K562 (cell line): ENCODE measurements at regions not wholly inside any gene's neighbourhood (a gene's known extent, or its start where the extent isn't known, plus 50 kb on each side); places are given as distances from the start of the nearest gene placed in this dataset.
"Not testable (repeated sequence)": the region's sequence is repeated elsewhere in the genome, so short reads cannot be mapped to it uniquely, and the experiment has no call there.

Source experiments
- ATAC-seq: fragments of 200-7000 bp; cut with Tn5 transposase; 3 replicates; pipeline ENCODE4 v1.9.1; 2020; ENCODE audit warnings: moderate library complexity
- BruUV-seq: library from RNA; stranded (reverse); fragments of 400-500 nt; replicated peaks from 2 replicates; lab custom pipeline; 2021; lab: Mats Ljungman, UMichigan
- CTCF ChIA-PET: fragments of 300-600 bp; formaldehyde crosslinking; extraction: SDS; loops from one replicate; lab custom pipeline; 2021; ENCODE audit warnings: low intra/inter-chr PET ratio; lab: Yijun Ruan, JAX
- POLR2A ChIA-PET: fragments of 300-600, 350-650 bp; sonication (Branson Sonifier 250); formaldehyde crosslinking; extraction: SDS; loops from one replicate; lab custom pipeline; 2021; ENCODE audit warnings: antibody characterized with exemption, inconsistent platforms; lab: Yijun Ruan, JAX
- DNase-seq, 4 experiments: peaks; one replicate each; pipeline versions ENCODE4 v3.0.0 to v3.0.0-alpha.2; 2011 to 2018; ENCODE audit warnings: low spot score in 3 of 4, mixed read lengths in 3 of 4; ENCODE audit errors: extremely low read depth in 1 of 4
- FAIRE-seq: peaks from 2 replicates; lab custom pipeline; 2011; peaks lifted over from hg19 to GRCh38; lab: Jason Lieb, UNC
- H2AFZ ChIP-seq: 2 replicates; pipeline ENCODE4 v1.6.0; 2011; ENCODE audit warnings: low read depth, low read length, control low read depth, inconsistent platforms
- H3K27ac ChIP-seq: fragments of 200-600 bp; 3 replicates; pipeline ENCODE4 v1.8.0; 2011; ENCODE audit warnings: low read depth, mild to moderate bottlenecking, control low read depth, inconsistent platforms, low read length, moderate library complexity, mixed read lengths; ENCODE audit errors: extremely low read depth
- H3K27me3 ChIP-seq, 2 experiments: fragments of 300-600 bp in 1 of 2; 2 replicates in 1 of 2; 3 replicates in 1 of 2; pipeline versions ENCODE4 v1.6.0 to v1.8.0; 2011; ENCODE audit warnings: inconsistent platforms in 2 of 2, low read length in 2 of 2, mild to moderate bottlenecking in 1 of 2, mixed read lengths in 1 of 2, moderate library complexity in 1 of 2; ENCODE audit not compliant: control insufficient read depth in 2 of 2, insufficient read depth in 2 of 2
- H3K36me3 ChIP-seq: fragments of 300-600 bp; 3 replicates; pipeline ENCODE4 v1.8.0; 2011; ENCODE audit warnings: mild to moderate bottlenecking, low read length, inconsistent platforms; ENCODE audit not compliant: control insufficient read depth, insufficient read depth
- H3K4me1 ChIP-seq, 2 experiments: fragments of 200-600 bp in 1 of 2; replicated peaks in 1 of 2; 2 replicates in 1 of 2; 3 replicates in 1 of 2; pipeline versions ENCODE4 v1.5.1 to v1.8.0; 2011; ENCODE audit warnings: inconsistent platforms in 2 of 2, low read length in 2 of 2, mild to moderate bottlenecking in 1 of 2, mixed read lengths in 1 of 2, moderate library complexity in 1 of 2; ENCODE audit not compliant: control insufficient read depth in 2 of 2, insufficient read depth in 2 of 2
- H3K4me2 ChIP-seq: 2 replicates; pipeline ENCODE4 v1.6.1; 2011; ENCODE audit warnings: low read length, control low read depth, inconsistent platforms, mixed read lengths; ENCODE audit not compliant: insufficient read depth
- H3K4me3 ChIP-seq: fragments of 200-600 bp; sonication (generic), shearing (Covaris generic); 2 replicates; pipeline ENCODE4 v1.5.1; 2016; ENCODE audit warnings: control low read depth, inconsistent platforms
- H3K79me2 ChIP-seq: fragments of 200-600 bp; 3 replicates; pipeline ENCODE4 v1.8.0; 2011; ENCODE audit warnings: low read length, inconsistent platforms; ENCODE audit not compliant: control insufficient read depth, insufficient read depth
- H3K9ac ChIP-seq, 2 experiments: 2 replicates each; pipeline versions ENCODE4 v1.6.0 to v1.6.1; 2011; ENCODE audit warnings: low read depth in 2 of 2, low read length in 2 of 2, control low read depth in 1 of 2, inconsistent platforms in 1 of 2, mild to moderate bottlenecking in 1 of 2, mixed read lengths in 1 of 2; ENCODE audit not compliant: insufficient read depth in 1 of 2
- H3K9me1 ChIP-seq: one replicate; pipeline ENCODE4 v1.6.0; 2011; ENCODE audit warnings: inconsistent platforms, mild to moderate bottlenecking, low read length, moderate library complexity; ENCODE audit not compliant: control insufficient read depth, insufficient read depth
- H3K9me3 ChIP-seq: replicated peaks from 2 replicates; pipeline ENCODE4 v1.5.1; 2011; ENCODE audit warnings: low read depth, low read length, inconsistent platforms; ENCODE audit not compliant: control insufficient read depth, insufficient read depth
- H4K20me1 ChIP-seq: replicated peaks from 2 replicates; pipeline ENCODE4 v1.6.1; 2011; ENCODE audit warnings: low read length, inconsistent platforms, mixed read lengths; ENCODE audit not compliant: control insufficient read depth, insufficient read depth
- ARID2 ChIP-seq: fragments of 450-650 bp; IDR thresholded peaks from 2 replicates; pipeline ENCODE4 v1.6.1; 2017; ENCODE audit warnings: antibody characterized with exemption, mild to moderate bottlenecking
- MED1 ChIP-seq: sonication (generic); formaldehyde crosslinking; IDR thresholded peaks from 2 replicates; pipeline ENCODE4 v1.8.1; 2023; ENCODE audit warnings: missing genetic modification reagents, borderline replicate concordance
- NUFIP1 ChIP-seq: fragments of 450-650 bp; IDR thresholded peaks from 2 replicates; pipeline ENCODE4 v1.6.1; 2018; ENCODE audit not compliant: partially characterized antibody
- PHTF2 ChIP-seq: fragments of 250-450 bp; sonication (Bioruptor Pico); IDR thresholded peaks from 2 replicates; pipeline ENCODE4 v1.5.0; 2021; ENCODE audit warnings: mild to moderate bottlenecking
- PML ChIP-seq: IDR thresholded peaks from 2 replicates; pipeline ENCODE4 v1.6.1; 2012; ENCODE audit warnings: low read length, inconsistent platforms
- POLR2H ChIP-seq: IDR thresholded peaks from 2 replicates; pipeline ENCODE4 v1.6.1; 2016; ENCODE audit warnings: missing genetic modification characterization, low read depth, mild to moderate bottlenecking, control low read depth, missing compliant biosample characterization, moderate library complexity
- SRF ChIP-seq, 2 experiments: fragments of 250-450, 450-650 bp in 1 of 2; sonication (Bioruptor Pico) in 1 of 2; sonication (generic) in 1 of 2; formaldehyde crosslinking; IDR thresholded peaks; 2 replicates each; pipeline versions ENCODE4 v1.5.0 to v1.5.1; 2020 to 2022; ENCODE audit warnings: mild to moderate bottlenecking in 1 of 2, missing genetic modification reagents in 1 of 2
- SRSF7 ChIP-seq: fragments of 200-400 bp; formaldehyde crosslinking; optimal IDR thresholded peaks from 2 replicates; pipeline ENCODE3; 2017; ENCODE audit warnings: mild to moderate bottlenecking, low read depth, low read length
- SRSF9 ChIP-seq: fragments of 200-400 bp; formaldehyde crosslinking; IDR thresholded peaks from 2 replicates; pipeline ENCODE4 v1.6.1; 2017; ENCODE audit warnings: low read depth, low read length, borderline replicate concordance
- TOE1 ChIP-seq, 2 experiments: fragments of 450-650 bp in 1 of 2; sonication (generic) in 1 of 2; formaldehyde crosslinking in 1 of 2; IDR thresholded peaks; 2 replicates each; pipeline versions ENCODE4 v1.7.1 to v1.8.0; 2016 to 2022; ENCODE audit warnings: borderline replicate concordance in 2 of 2, mild to moderate bottlenecking in 2 of 2, antibody characterized with exemption in 1 of 2, inconsistent platforms in 1 of 2, low read depth in 1 of 2, missing genetic modification reagents in 1 of 2, moderate library complexity in 1 of 2
- ZC3H4 ChIP-seq: sonication (generic); formaldehyde crosslinking; IDR thresholded peaks from 2 replicates; pipeline ENCODE4 v1.9.0; 2021; ENCODE audit warnings: missing genetic modification reagents, borderline replicate concordance
- WGBS: fragments of 100-300 bp; shearing (Covaris generic); methylation state at CpG from one replicate; pipeline ENCODE4 v1.1.6; 2016; ENCODE audit warnings: low coverage, mixed read lengths; ENCODE audit not compliant: insufficient coverage; ENCODE audit errors: missing lambda C conversion rate; 5-methylcytosine and 5-hydroxymethylcytosine counted together
- in situ Hi-C: fragments of 300-500 bp; cut with MboI; formaldehyde crosslinking; loops from 4 replicates; pipeline ENCODE4 v1.15.0; 2018; ENCODE audit warnings: inconsistent platforms, mixed read lengths
- intact Hi-C: fragments of 100-400 bp; cut with micrococcal nuclease; formaldehyde crosslinking; loops from 2 replicates; pipeline ENCODE4 v1.14.2; 2022
- TF ChIP-seq, protein P1 (sequence below): sonication (generic); formaldehyde crosslinking; IDR thresholded peaks from 2 replicates; pipeline ENCODE4 v1.8.1; 2023; ENCODE audit warnings: mild to moderate bottlenecking, missing genetic modification reagents

DNA sequence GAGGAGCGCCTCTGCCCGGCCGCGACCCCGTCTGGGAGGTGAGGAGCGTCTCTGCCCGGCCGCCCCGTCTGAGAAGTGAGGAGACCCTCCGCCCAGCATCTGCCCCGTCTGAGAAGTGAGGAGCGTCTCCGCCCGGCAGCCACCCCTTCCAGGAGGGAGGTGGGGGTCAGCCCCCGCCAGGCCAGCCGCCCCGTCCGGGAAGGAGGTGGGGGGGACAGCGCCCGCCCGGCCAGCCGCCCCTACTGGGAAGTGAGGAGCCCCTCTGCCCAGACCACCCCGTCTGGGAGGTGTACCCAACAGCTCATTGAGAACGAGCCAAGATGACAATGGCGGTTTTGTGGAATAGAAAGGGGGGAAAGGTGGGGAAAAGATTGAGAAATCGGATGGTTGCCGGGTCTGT lies 164.6 kb downstream of the TEX36 start:
- H3K9ac ChIP-seq, H3K4me3 ChIP-seq, POLR2A ChIA-PET, H2AFZ ChIP-seq, H3K79me2 ChIP-seq, FAIRE-seq, H3K36me3 ChIP-seq, BruUV-seq, CTCF ChIA-PET, H4K20me1 ChIP-seq, H3K4me1 ChIP-seq, H3K9me1 ChIP-seq, H3K27ac ChIP-seq, ATAC-seq, intact Hi-C loops, DNase-seq, in situ Hi-C loops, H3K4me2 ChIP-seq, H3K9me3 ChIP-seq: not testable (repeated sequence)
- 2% methylated on average over 9 of the region's 27 CpGs for WGBS
- H3K27me3 ChIP-seq, result peaks cover 4 to 11% of the 10 kb centered on the region in 2 experiments; a peak in 4 of 5 replicates

DNA sequence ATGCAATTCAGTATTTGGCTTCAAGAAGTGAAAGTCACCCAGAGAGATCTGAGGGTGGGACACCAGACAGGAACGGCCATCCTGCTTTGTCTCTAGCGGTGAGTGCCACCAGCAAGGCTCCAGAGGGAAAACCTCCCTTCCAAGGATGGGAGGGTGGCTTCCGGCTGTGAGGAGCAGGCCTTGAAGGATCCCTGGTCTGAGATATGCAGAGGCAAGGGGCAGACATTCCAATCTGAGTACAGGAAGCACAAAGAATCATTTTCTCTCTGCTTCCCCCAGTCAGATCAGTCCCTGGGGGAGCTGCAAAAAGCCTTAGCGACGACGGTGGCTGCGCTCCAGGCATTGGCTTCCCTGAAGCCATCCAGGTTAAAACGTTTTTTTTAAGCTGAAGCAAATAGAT lies 167.4 kb downstream of the TEX36 start:
- Histone ChIP-seq H3K9me1 (no peaks in the 10 kb centered on the region), H4K20me1 (no peaks in the 10 kb centered on the region), H3K9me3 (no peaks in the 10 kb centered on the region), H3K4me1 (no peaks in the 10 kb centered on the region), H3K9ac (no peak overlapping the region), H3K27ac (no peak overlapping the region), H2AFZ (no peak overlapping the region), H3K4me3 (no peak overlapping the region), H3K79me2 (no peaks in the 10 kb centered on the region), H3K4me2 (no peak overlapping the region), H3K36me3 (no peaks in the 10 kb centered on the region), H3K27me3 (peaks cover 4 to 11% of the 10 kb centered on the region in 2 experiments; a peak in 4 of 5 replicates)
- TF ChIP-seq SRF (CRISPR knock-in tag; IDR thresholded peaks at IDR 0.05) (no peak), PML (no peak), PHTF2 (CRISPR knock-in tag) (no peak), NUFIP1 (no peak), SRSF9 (no peak), SRSF7 (no peak), ZC3H4 (CRISPR knock-in tag) (no peak), MED1 (no peak), ARID2 (no peak), TOE1 (IDR thresholded peaks at IDR 0.05; ENCODE audit: borderline replicate concordance) (no peak), TOE1 (CRISPR knock-in tag; IDR thresholded peaks at IDR 0.05; ENCODE audit: borderline replicate concordance, low read depth) (no peak), POLR2H (tag) (no peak)
- TF ChIP-seq, protein P1, sequence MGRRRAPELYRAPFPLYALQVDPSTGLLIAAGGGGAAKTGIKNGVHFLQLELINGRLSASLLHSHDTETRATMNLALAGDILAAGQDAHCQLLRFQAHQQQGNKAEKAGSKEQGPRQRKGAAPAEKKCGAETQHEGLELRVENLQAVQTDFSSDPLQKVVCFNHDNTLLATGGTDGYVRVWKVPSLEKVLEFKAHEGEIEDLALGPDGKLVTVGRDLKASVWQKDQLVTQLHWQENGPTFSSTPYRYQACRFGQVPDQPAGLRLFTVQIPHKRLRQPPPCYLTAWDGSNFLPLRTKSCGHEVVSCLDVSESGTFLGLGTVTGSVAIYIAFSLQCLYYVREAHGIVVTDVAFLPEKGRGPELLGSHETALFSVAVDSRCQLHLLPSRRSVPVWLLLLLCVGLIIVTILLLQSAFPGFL (CRISPR knock-in tag), result no peak
- ChIA-PET CTCF (no interaction called here), POLR2A (no interaction called here)
- ATAC-seq, result no peak
- in situ Hi-C loops (no loop called here), intact Hi-C loops (no loop called here)
- WGBS, result 2% methylated on average over 8 of the region's 8 CpGs
- FAIRE-seq, result no peak
- no peak for DNase-seq
- no TSS peak for BruUV-seq
